SK-N-SH (cell line): ENCODE measurements at regions not wholly inside any gene's neighbourhood (a gene's known extent, or its start where the extent isn't known, plus 50 kb on each side); places are given as distances from the start of the nearest gene placed in this dataset.

Experiments used
- CTCF ChIA-PET: fragments of 300-600, 350-600 bp; formaldehyde crosslinking; extraction: SDS; loops from one replicate; lab custom pipeline; 2021; lab: Yijun Ruan, JAX
- POLR2A ChIA-PET: fragments of 350-600 bp; sonication (Branson Sonifier 250); formaldehyde crosslinking; extraction: SDS; loops from one replicate; lab custom pipeline; 2020; ENCODE audit warnings: antibody characterized with exemption, inconsistent platforms; lab: Yijun Ruan, JAX
- DNase-seq: peaks from one replicate; pipeline ENCODE4 v3.0.0; 2012
- H2AFZ ChIP-seq: fragments of 200-600 bp; sonication (generic); 2 replicates; pipeline ENCODE4 v1.8.1; 2016; ENCODE audit warnings: antibody characterized with exemption, mild to moderate bottlenecking, low read depth
- H3F3A ChIP-seq: fragments of 200-600 bp; sonication (generic); replicated peaks from 2 replicates; pipeline ENCODE3; 2016; ENCODE audit warnings: antibody characterized with exemption, mild to moderate bottlenecking; ENCODE audit not compliant: insufficient read depth
- H3K27ac ChIP-seq, 2 experiments: fragments of 200-500 bp in 1 of 2; fragments of 200-600 bp in 1 of 2; sonication (Bioruptor generic) in 1 of 2; sonication (generic), shearing (Covaris generic) in 1 of 2; 2 replicates each; pipeline versions ENCODE4 v1.5.1 to v1.6.1; 2014 to 2016; ENCODE audit warnings: low read depth in 2 of 2, inconsistent platforms in 1 of 2, low read length in 1 of 2, mild to moderate bottlenecking in 1 of 2, mixed read lengths in 1 of 2
- H3K27me3 ChIP-seq: fragments of 200-600 bp; sonication (generic), shearing (Covaris generic); 2 replicates; pipeline ENCODE4 v1.6.1; 2016; ENCODE audit warnings: mixed run types; ENCODE audit not compliant: insufficient read depth
- H3K36me3 ChIP-seq, 2 experiments: fragments of 200-500 bp in 1 of 2; fragments of 200-600 bp in 1 of 2; sonication (Bioruptor generic) in 1 of 2; sonication (generic) in 1 of 2; replicated peaks in 1 of 2; 2 replicates each; pipeline versions ENCODE3 to v1.5.1; 2014 to 2016; ENCODE audit warnings: low read length in 1 of 2, mild to moderate bottlenecking in 1 of 2; ENCODE audit not compliant: insufficient read depth in 2 of 2, control insufficient read depth in 1 of 2
- H3K4me1 ChIP-seq, 2 experiments: fragments of 200-500 bp in 1 of 2; fragments of 200-600 bp in 1 of 2; sonication (Bioruptor generic) in 1 of 2; sonication (generic), shearing (Covaris generic) in 1 of 2; 2 replicates each; pipeline versions ENCODE4 v1.5.1 to v1.6.1; 2014 to 2016; ENCODE audit warnings: low read depth in 1 of 2, low read length in 1 of 2, mixed run types in 1 of 2; ENCODE audit not compliant: insufficient read depth in 2 of 2, control insufficient read depth in 1 of 2
- H3K4me2 ChIP-seq: fragments of 200-600 bp; sonication (generic), shearing (Covaris generic); 2 replicates; pipeline ENCODE4 v1.6.1; 2017; ENCODE audit warnings: mixed run types
- H3K4me3 ChIP-seq, 2 experiments: fragments of 200-500 bp in 1 of 2; fragments of 200-600 bp in 1 of 2; sonication (Bioruptor generic) in 1 of 2; sonication (generic), shearing (Covaris generic) in 1 of 2; 2 replicates each; pipeline versions ENCODE4 v1.5.1 to v1.8.1; 2014 to 2016; ENCODE audit warnings: low read depth in 2 of 2, inconsistent platforms in 1 of 2, low read length in 1 of 2, mild to moderate bottlenecking in 1 of 2, mixed read lengths in 1 of 2, moderate library complexity in 1 of 2
- H3K79me2 ChIP-seq: fragments of 200-600 bp; sonication (generic); 2 replicates; pipeline ENCODE4 v1.8.1; 2017; ENCODE audit warnings: mild to moderate bottlenecking; ENCODE audit not compliant: insufficient read depth
- H3K9ac ChIP-seq: fragments of 200-600 bp; sonication (generic); 2 replicates; pipeline ENCODE4 v1.6.1; 2017; ENCODE audit warnings: mixed run types
- H3K9me2 ChIP-seq: fragments of 200-600 bp; sonication (generic); 2 replicates; pipeline ENCODE4 v1.6.1; 2017; ENCODE audit warnings: mixed run types
- H3K9me3 ChIP-seq: fragments of 200-600 bp; sonication (generic); 2 replicates; pipeline ENCODE4 v1.6.1; 2017; ENCODE audit warnings: mixed run types, mild to moderate bottlenecking, moderate library complexity
- H4K20me1 ChIP-seq: fragments of 200-600 bp; sonication (generic); 2 replicates; pipeline ENCODE4 v1.6.1; 2017; ENCODE audit warnings: mild to moderate bottlenecking, mixed run types; ENCODE audit not compliant: insufficient read depth
- EP300 ChIP-seq, 2 experiments: IDR thresholded peaks; 2 replicates each; pipeline versions ENCODE4 v1.4.0 to v1.6.1; 2012; ENCODE audit warnings: borderline replicate concordance in 1 of 2, low read depth in 1 of 2, low read length in 1 of 2
- GABPA ChIP-seq: IDR thresholded peaks from 2 replicates; pipeline ENCODE4 v1.4.0; 2012; ENCODE audit warnings: low read depth, mild to moderate bottlenecking
- GATA2 ChIP-seq: sonication (generic); formaldehyde crosslinking; IDR thresholded peaks from 2 replicates; pipeline ENCODE4 v1.5.0; 2020; ENCODE audit warnings: mild to moderate bottlenecking, missing genetic modification reagents
- MXI1 ChIP-seq: IDR thresholded peaks from 2 replicates; pipeline ENCODE4 v1.6.1; 2012; ENCODE audit warnings: mild to moderate bottlenecking, low read depth, low read length, improper control_type of control experiment
- NFIC ChIP-seq: IDR thresholded peaks from 2 replicates; pipeline ENCODE4 v1.4.0; 2012; ENCODE audit warnings: borderline replicate concordance
- NRF1 ChIP-seq: IDR thresholded peaks from 2 replicates; pipeline ENCODE4 v1.6.1; 2012; ENCODE audit warnings: low read depth, mild to moderate bottlenecking, low read length
- PBX3 ChIP-seq: IDR thresholded peaks from 2 replicates; pipeline ENCODE4; 2012
- POLR2AphosphoS5 ChIP-seq: IDR thresholded peaks from 2 replicates; pipeline ENCODE4 v1.6.1; 2012; ENCODE audit warnings: low read depth, low read length
- RCOR1 ChIP-seq: fragments of 150-350 bp; IDR thresholded peaks from 2 replicates; pipeline ENCODE4 v1.6.1; 2017; ENCODE audit warnings: antibody characterized with exemption, low read length
- RXRA ChIP-seq: IDR thresholded peaks from 2 replicates; pipeline ENCODE4 v1.4.0; 2012; ENCODE audit warnings: low read depth, mild to moderate bottlenecking, borderline replicate concordance
- SIN3A ChIP-seq: IDR thresholded peaks from 2 replicates; pipeline ENCODE4 v1.6.1; 2012; ENCODE audit warnings: low read depth, mild to moderate bottlenecking, low read length, moderate library complexity, borderline replicate concordance
- SMC3 ChIP-seq: IDR thresholded peaks from 2 replicates; pipeline ENCODE4 v1.6.1; 2012; ENCODE audit warnings: low read depth, low read length, improper control_type of control experiment
- YY1 ChIP-seq: IDR thresholded peaks from 2 replicates; pipeline ENCODE4 v1.4.0; 2012; ENCODE audit warnings: low read depth, mild to moderate bottlenecking
- WGBS: methylation state at CpG from one replicate; pipeline ENCODE4 v1.1.6; 2017; ENCODE audit warnings: low lambda C conversion rate; 5-methylcytosine and 5-hydroxymethylcytosine counted together
- TF ChIP-seq, protein P1 (sequence below): fragments of 150-350 bp; IDR thresholded peaks from 2 replicates; pipeline ENCODE4 v1.6.1; 2017; ENCODE audit warnings: antibody characterized with exemption, low read length, low read depth, borderline replicate concordance
- TF ChIP-seq, protein P2 (sequence below): IDR thresholded peaks from 2 replicates; pipeline ENCODE4 v1.6.1; 2012; ENCODE audit warnings: mild to moderate bottlenecking, low read depth, low read length, moderate library complexity

DNA sequence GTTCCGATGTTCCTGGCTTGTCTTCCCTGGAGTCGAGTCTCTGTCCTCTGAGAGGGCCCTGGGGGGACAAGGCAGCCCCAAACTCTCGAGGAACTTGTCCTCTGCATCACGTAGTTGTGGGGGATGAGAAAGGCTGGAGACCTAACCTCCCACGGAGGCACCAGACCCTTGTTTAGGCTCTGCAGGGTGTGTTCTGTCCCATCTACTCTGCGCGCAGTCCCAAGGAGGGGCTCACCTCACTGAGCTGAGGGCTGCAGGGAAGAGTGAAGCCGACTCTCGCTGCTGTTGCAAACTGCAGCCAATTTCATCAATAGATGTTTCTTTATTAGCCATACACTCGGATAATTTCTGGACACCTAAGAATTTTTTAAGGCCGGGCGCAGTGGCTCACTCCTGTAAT, 186.7 kb upstream of the ADARB2 start:
- no peaks in the 10 kb centered on the region for H3K4me1 ChIP-seq
- 0 out of 2 replicates have a peak, but pooled peaks cover 7% of the 10 kb centered on the region for H3K9me3 ChIP-seq
- no peaks in the 10 kb centered on the region for H3K9me2 ChIP-seq
- no peaks in the 10 kb centered on the region for H3K36me3 ChIP-seq
- ChIA-PET POLR2A (no interaction called here), CTCF (no interaction called here)
- no peak overlapping the region for H3K4me2 ChIP-seq
- no peak overlapping the region for H3K27ac ChIP-seq
- H3K79me2 ChIP-seq = no peaks in the 10 kb centered on the region
- no peaks in the 10 kb centered on the region for H4K20me1 ChIP-seq
- no peaks in the 10 kb centered on the region for H3F3A ChIP-seq
- H3K27me3 ChIP-seq = no peaks in the 10 kb centered on the region
- WGBS = 50% methylated on average over 11 of the region's 12 CpGs
- H3K4me3 ChIP-seq = no peak overlapping the region
- no peak for DNase-seq
- TF ChIP-seq GABPA = no peak
- no peak for TF ChIP-seq NFIC
- TF ChIP-seq RXRA = no peak
- no peak for TF ChIP-seq NRF1
- no peak for TF ChIP-seq SIN3A
- TF ChIP-seq POLR2AphosphoS5 = no peak
- no peak for TF ChIP-seq RCOR1
- no peak for TF ChIP-seq PBX3
- TF ChIP-seq, protein P1, sequence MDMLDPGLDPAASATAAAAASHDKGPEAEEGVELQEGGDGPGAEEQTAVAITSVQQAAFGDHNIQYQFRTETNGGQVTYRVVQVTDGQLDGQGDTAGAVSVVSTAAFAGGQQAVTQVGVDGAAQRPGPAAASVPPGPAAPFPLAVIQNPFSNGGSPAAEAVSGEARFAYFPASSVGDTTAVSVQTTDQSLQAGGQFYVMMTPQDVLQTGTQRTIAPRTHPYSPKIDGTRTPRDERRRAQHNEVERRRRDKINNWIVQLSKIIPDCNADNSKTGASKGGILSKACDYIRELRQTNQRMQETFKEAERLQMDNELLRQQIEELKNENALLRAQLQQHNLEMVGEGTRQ = no peak
- no peak for TF ChIP-seq GATA2
- no peak for TF ChIP-seq EP300 (IDR thresholded peaks at IDR 0.05; ENCODE audit: borderline replicate concordance in 1 of 2, low read depth in 1 of 2, low read length in 1 of 2)
- no peak for TF ChIP-seq SMC3
- H2AFZ ChIP-seq = no peak overlapping the region
- no peak overlapping the region for H3K9ac ChIP-seq

DNA sequence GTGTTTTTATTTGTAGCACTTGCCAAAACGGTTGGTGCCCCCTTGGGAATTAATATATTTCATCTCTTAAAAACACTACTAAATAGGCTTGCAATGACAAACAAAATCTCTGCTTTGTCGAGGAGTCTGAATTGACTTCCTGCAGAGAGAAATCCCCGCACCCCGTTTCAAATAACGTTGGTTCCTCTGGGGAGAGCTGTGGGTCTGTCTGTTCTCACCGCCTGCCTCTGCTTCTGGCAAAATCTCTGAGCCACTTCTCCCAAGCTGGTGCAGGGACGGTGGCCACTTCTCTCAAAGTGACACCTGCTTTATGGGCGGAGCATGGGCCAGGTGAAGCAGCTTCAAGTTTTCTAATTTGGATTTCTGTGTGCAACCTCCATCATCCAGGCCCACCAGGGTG, 186.3 kb upstream of the ADARB2 start:
- CTCF ChIA-PET = no interaction called here
- 27% methylated on average over 6 of the region's 8 CpGs for WGBS

More for the DNA sequence above, 186.3 kb upstream of the ADARB2 start:
- no peak for DNase-seq
- H3K4me3 ChIP-seq = no peak overlapping the region
- no peaks in the 10 kb centered on the region for H3K27me3 ChIP-seq
- no peaks in the 10 kb centered on the region for H3F3A ChIP-seq
- H3K4me2 ChIP-seq = no peak overlapping the region
- no peak overlapping the region for H3K27ac ChIP-seq
- H3K9me2 ChIP-seq = no peaks in the 10 kb centered on the region
- no peaks in the 10 kb centered on the region for H3K36me3 ChIP-seq
- H3K9ac ChIP-seq = no peak overlapping the region
- POLR2A ChIA-PET = no interaction called here
- H3K4me1 ChIP-seq = no peaks in the 10 kb centered on the region
- no peaks in the 10 kb centered on the region for H3K79me2 ChIP-seq
- no peak overlapping the region for H2AFZ ChIP-seq
- no peaks in the 10 kb centered on the region for H4K20me1 ChIP-seq
- TF ChIP-seq SMC3 (no peak), MXI1 (no peak), YY1 (no peak)
- TF ChIP-seq, protein P2, sequence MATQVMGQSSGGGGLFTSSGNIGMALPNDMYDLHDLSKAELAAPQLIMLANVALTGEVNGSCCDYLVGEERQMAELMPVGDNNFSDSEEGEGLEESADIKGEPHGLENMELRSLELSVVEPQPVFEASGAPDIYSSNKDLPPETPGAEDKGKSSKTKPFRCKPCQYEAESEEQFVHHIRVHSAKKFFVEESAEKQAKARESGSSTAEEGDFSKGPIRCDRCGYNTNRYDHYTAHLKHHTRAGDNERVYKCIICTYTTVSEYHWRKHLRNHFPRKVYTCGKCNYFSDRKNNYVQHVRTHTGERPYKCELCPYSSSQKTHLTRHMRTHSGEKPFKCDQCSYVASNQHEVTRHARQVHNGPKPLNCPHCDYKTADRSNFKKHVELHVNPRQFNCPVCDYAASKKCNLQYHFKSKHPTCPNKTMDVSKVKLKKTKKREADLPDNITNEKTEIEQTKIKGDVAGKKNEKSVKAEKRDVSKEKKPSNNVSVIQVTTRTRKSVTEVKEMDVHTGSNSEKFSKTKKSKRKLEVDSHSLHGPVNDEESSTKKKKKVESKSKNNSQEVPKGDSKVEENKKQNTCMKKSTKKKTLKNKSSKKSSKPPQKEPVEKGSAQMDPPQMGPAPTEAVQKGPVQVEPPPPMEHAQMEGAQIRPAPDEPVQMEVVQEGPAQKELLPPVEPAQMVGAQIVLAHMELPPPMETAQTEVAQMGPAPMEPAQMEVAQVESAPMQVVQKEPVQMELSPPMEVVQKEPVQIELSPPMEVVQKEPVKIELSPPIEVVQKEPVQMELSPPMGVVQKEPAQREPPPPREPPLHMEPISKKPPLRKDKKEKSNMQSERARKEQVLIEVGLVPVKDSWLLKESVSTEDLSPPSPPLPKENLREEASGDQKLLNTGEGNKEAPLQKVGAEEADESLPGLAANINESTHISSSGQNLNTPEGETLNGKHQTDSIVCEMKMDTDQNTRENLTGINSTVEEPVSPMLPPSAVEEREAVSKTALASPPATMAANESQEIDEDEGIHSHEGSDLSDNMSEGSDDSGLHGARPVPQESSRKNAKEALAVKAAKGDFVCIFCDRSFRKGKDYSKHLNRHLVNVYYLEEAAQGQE = no peak
- 0 out of 2 replicates have a peak, but pooled peaks cover 7% of the 10 kb centered on the region for H3K9me3 ChIP-seq
